ENCODE measurements at regions not wholly inside any gene's neighbourhood (a gene's known extent, or its start where the extent isn't known, plus 50 kb on each side); places are given as distances from the start of the nearest gene placed in this dataset.

- DNase-seq (no peak), ATAC-seq (no peak)
- H3K27ac Mint-ChIP-seq = no peak overlapping the region
- no peak overlapping the region for H3K4me3 Mint-ChIP-seq
- intact Hi-C loops (cut with micrococcal nuclease) = no loop called here
- ChIA-PET CTCF (no interaction called here), POLR2A (no interaction called here)
- no peaks in the 10 kb centered on the region for H3K27me3 Mint-ChIP-seq
- no peaks in the 10 kb centered on the region for H3K9me3 Mint-ChIP-seq
- H3K36me3 Mint-ChIP-seq (ENCODE audit: low read depth) = no peaks in the 10 kb centered on the region
- TF ChIP-seq CTCF (IDR thresholded peaks at IDR 0.05) = no peak
- no peaks in the 10 kb centered on the region for H3K4me1 Mint-ChIP-seq (ENCODE audit: low read depth)
These were observed 405.7 kb upstream of the MCTP2 start for GRCh38 chr15:93825682-93826081.

GRCh38 chr15:93823971-93824913 is 407.1 kb upstream of the MCTP2 start:
- Mint-ChIP-seq H3K4me1 (ENCODE audit: low read depth) (no peaks in the 10 kb centered on the region), H3K27ac (no peak overlapping the region), H3K9me3 (no peaks in the 10 kb centered on the region), H3K27me3 (no peaks in the 10 kb centered on the region), H3K36me3 (ENCODE audit: low read depth) (no peaks in the 10 kb centered on the region), H3K4me3 (no peak overlapping the region)
- ATAC-seq = no peak
- no peak for DNase-seq
- intact Hi-C loops (cut with micrococcal nuclease) = no loop called here
- ChIA-PET CTCF (no interaction called here), POLR2A (no interaction called here)
- no peak for TF ChIP-seq CTCF (IDR thresholded peaks at IDR 0.05)

- peaks cover 4% of the 10 kb centered on the region for H3K9me3 Mint-ChIP-seq
- intact Hi-C loops (cut with micrococcal nuclease) = no loop called here
- H3K4me1 Mint-ChIP-seq (ENCODE audit: low read depth) = no peaks in the 10 kb centered on the region
- H3K4me3 Mint-ChIP-seq = no peak overlapping the region
- H3K27me3 Mint-ChIP-seq = no peaks in the 10 kb centered on the region
- ChIA-PET CTCF (no interaction called here), POLR2A (interaction anchor here (0.6 kb wide), 1 partner anchor 212 kb away, joined by 3 read pairs; no protein-coding TSS in a partner anchor)
- TF ChIP-seq CTCF (IDR thresholded peaks at IDR 0.05) = no peak
- no peak overlapping the region for H3K27ac Mint-ChIP-seq
- no peaks in the 10 kb centered on the region for H3K36me3 Mint-ChIP-seq (ENCODE audit: low read depth)
- no peak for ATAC-seq
- no peak for DNase-seq
These were observed 410.8 kb upstream of the MCTP2 start for GRCh38 chr15:93820566-93820965.

- ATAC-seq (no peak), DNase-seq (no peak)
- Mint-ChIP-seq H3K4me1 (ENCODE audit: low read depth) (no peaks in the 10 kb centered on the region), H3K36me3 (ENCODE audit: low read depth) (no peaks in the 10 kb centered on the region), H3K27ac (no peak overlapping the region), H3K4me3 (no peak overlapping the region), H3K27me3 (no peaks in the 10 kb centered on the region), H3K9me3 (peaks cover 4% of the 10 kb centered on the region)
- POLR2A ChIA-PET = interaction anchor here (0.6 kb wide), 1 partner anchor 213 kb away, joined by 3 read pairs; no protein-coding TSS in a partner anchor
- intact Hi-C loops (cut with micrococcal nuclease) = no loop called here
- no peak for TF ChIP-seq CTCF (IDR thresholded peaks at IDR 0.05)
- CTCF ChIA-PET = no interaction called here
These were observed 411.5 kb upstream of the MCTP2 start for GRCh38 chr15:93819826-93820225.

GRCh38 chr15:93816815-93817214 is 414.5 kb upstream of the MCTP2 start:
- H3K36me3 Mint-ChIP-seq (ENCODE audit: low read depth) = no peaks in the 10 kb centered on the region
- POLR2A ChIA-PET = no interaction called here
- no peak for ATAC-seq

More at GRCh38 chr15:93816815-93817214, 414.5 kb upstream of the MCTP2 start:
- Mint-ChIP-seq H3K9me3 (peaks cover 4% of the 10 kb centered on the region), H3K27ac (no peak overlapping the region), H3K4me3 (no peak overlapping the region), H3K4me1 (ENCODE audit: low read depth) (no peaks in the 10 kb centered on the region), H3K27me3 (peaks cover 3% of the 10 kb centered on the region)
- no peak for TF ChIP-seq CTCF (IDR thresholded peaks at IDR 0.05)
- intact Hi-C loops (cut with micrococcal nuclease) = no loop called here
- CTCF ChIA-PET = interaction anchor here (1.2 kb wide), 1 partner anchor 304 kb away, joined by 3 read pairs; no protein-coding TSS in a partner anchor
- DNase-seq = no peak
